HCT116 (cell line): ENCODE measurements at regions not wholly inside any gene's neighbourhood (a gene's known extent, or its start where the extent isn't known, plus 50 kb on each side); places are given as distances from the start of the nearest gene placed in this dataset.

Experiments
- CTCF ChIP-seq, 3 experiments: fragments of 200-600 bp in 1 of 3; sonication (generic) in 1 of 3; IDR thresholded peaks in 2 of 3; conservative IDR thresholded peaks in 1 of 3; 2 replicates each; pipeline ENCODE4 v1.5.1; 2012 to 2017; ENCODE audit warnings: low read depth in 2 of 3, low read length in 2 of 3, antibody characterized with exemption in 1 of 3, borderline replicate concordance in 1 of 3, control low read depth in 1 of 3, mild to moderate bottlenecking in 1 of 3, mixed read lengths in 1 of 3, mixed run types in 1 of 3, moderate library complexity in 1 of 3; ENCODE audit not compliant: insufficient read depth in 1 of 3
- EZH2 ChIP-seq: fragments of 200-600 bp; sonication (generic); IDR thresholded peaks from 2 replicates; pipeline ENCODE4 v1.6.1; 2017; ENCODE audit warnings: antibody characterized with exemption, mixed run types
- POLR2A ChIP-seq: IDR thresholded peaks from 2 replicates; pipeline ENCODE4 v1.7.0; 2011; ENCODE audit warnings: borderline replicate concordance; ENCODE audit not compliant: insufficient read depth, insufficient read length; ENCODE audit errors: extremely low read depth

DNA sequence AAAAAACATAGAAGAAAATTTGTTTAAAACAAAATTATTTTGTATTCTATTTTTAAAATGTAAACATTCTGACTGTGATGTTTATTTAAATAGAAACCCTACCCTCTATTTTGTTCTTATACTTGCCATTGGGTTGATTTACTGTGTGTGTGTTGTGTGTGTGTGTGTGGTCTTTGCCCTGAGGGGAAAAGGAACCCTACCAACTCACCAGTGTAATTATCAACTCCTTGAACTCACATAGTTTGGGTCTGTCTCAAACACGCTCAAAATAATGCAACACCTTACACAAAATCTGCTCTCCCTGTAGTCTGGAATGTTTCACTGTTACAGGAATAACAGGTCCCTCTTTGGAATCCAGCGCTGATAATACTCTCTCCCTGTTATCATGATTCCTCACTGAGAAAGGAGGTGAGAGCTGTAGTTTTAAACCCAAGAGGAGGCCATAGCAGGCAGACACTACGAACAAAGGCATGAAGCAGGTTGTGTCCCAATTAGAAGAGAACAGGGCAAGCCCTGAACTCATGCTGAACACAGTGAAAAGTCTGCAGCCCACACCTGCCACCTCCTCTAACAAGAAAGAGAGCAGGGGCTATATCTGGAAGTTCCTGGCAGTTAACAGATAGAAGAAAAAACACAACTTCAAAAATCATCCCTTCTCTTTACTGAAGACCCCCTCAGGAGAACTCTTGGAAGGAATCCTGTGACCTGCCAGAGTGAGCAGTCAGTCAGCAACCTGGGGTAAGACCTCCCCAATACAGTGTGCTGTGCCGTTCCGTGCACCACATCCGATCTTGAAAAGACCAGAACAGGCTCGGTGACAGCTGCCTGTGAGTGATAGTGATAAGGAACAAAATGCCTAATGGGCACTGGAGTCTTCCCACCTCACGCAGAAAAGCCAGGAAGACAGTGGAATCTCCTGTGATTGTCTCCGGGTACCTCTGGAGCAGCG lies 608.1 kb upstream of the ADAMTS16 start:
- TF ChIP-seq CTCF (IDR thresholded peaks at IDR 0.05 in 2 of 3, conservative IDR thresholded peaks at IDR 0.05 in 1 of 3; ENCODE audit: borderline replicate concordance in 1 of 3, insufficient read depth in 1 of 3, low read depth in 2 of 3, low read length in 2 of 3) (no peak), POLR2A (no peak), EZH2 (no peak)
